HEK293 (cell line): ENCODE measurements at regions not wholly inside any gene's neighbourhood (a gene's known extent, or its start where the extent isn't known, plus 50 kb on each side); places are given as distances from the start of the nearest gene placed in this dataset.

Experiments used
- CTCF ChIA-PET: fragments of 350-600 bp; formaldehyde crosslinking; extraction: SDS; loops from one replicate; lab custom pipeline; 2021; ENCODE audit warnings: antibody characterized with exemption; lab: Yijun Ruan, JAX
- POLR2A ChIA-PET: fragments of 300-600 bp; formaldehyde crosslinking; extraction: SDS; loops from one replicate; lab custom pipeline; 2020; ENCODE audit warnings: antibody characterized with exemption, inconsistent platforms; lab: Yijun Ruan, JAX
- H3K27ac ChIP-seq: fragments of 200-500 bp; sonication (Bioruptor generic); 2 replicates; pipeline ENCODE4 v1.5.1; 2014; ENCODE audit warnings: low read depth, low read length, control low read depth, inconsistent platforms; ENCODE audit errors: extremely low read depth
- H3K36me3 ChIP-seq, 2 experiments: fragments of 200-500 bp in 1 of 2; sonication (Bioruptor generic) in 1 of 2; 1 replicate in 1 of 2; 2 replicates in 1 of 2; pipeline ENCODE4 v1.5.1; 2014 to 2017; ENCODE audit warnings: inconsistent platforms in 2 of 2, low read length in 2 of 2; ENCODE audit not compliant: control insufficient read depth in 2 of 2, insufficient read depth in 1 of 2
- H3K4me1 ChIP-seq: fragments of 200-500 bp; sonication (Bioruptor generic); 2 replicates; pipeline ENCODE4 v1.5.1; 2014; ENCODE audit warnings: mild to moderate bottlenecking, low read length, inconsistent platforms; ENCODE audit not compliant: control insufficient read depth, insufficient read depth
- H3K4me3 ChIP-seq: 2 replicates; pipeline ENCODE4 v1.5.1; 2011; ENCODE audit warnings: low read depth, mild to moderate bottlenecking, control low read depth, low read length, moderate library complexity
- H3K9me3 ChIP-seq: fragments of 200-500 bp; sonication (Bioruptor generic); 2 replicates; pipeline ENCODE4 v1.5.1; 2014; ENCODE audit warnings: low read depth, low read length, inconsistent platforms; ENCODE audit not compliant: control insufficient read depth, insufficient read depth
- BCL11A ChIP-seq: fragments of 450-650 bp; formaldehyde crosslinking; IDR thresholded peaks from 2 replicates; pipeline ENCODE4 v1.5.1; 2016; ENCODE audit warnings: low read depth, missing biosample characterization, missing genetic modification characterization
- BCL6B ChIP-seq: fragments of 450-650 bp; formaldehyde crosslinking; IDR thresholded peaks from 2 replicates; pipeline ENCODE4 v1.5.1; 2017; ENCODE audit warnings: missing biosample characterization, missing genetic modification characterization
- GLI2 ChIP-seq: fragments of 450-650 bp; formaldehyde crosslinking; IDR thresholded peaks from 2 replicates; pipeline ENCODE4; 2017; ENCODE audit warnings: missing biosample characterization, missing genetic modification characterization, low read depth, borderline replicate concordance
- MEIS1 ChIP-seq: sonication (generic); formaldehyde crosslinking; IDR thresholded peaks from 2 replicates; pipeline ENCODE4 v1.8.1; 2022; ENCODE audit warnings: missing genetic modification reagents, mild to moderate bottlenecking, borderline replicate concordance
- OVOL3 ChIP-seq: fragments of 450-650 bp; formaldehyde crosslinking; IDR thresholded peaks from 2 replicates; pipeline ENCODE4 v1.5.1; 2016; ENCODE audit warnings: missing biosample characterization, missing genetic modification characterization
- SP7 ChIP-seq: fragments of 450-650 bp; formaldehyde crosslinking; IDR thresholded peaks from 2 replicates; pipeline ENCODE4 v1.5.1; 2016; ENCODE audit warnings: missing biosample characterization, missing genetic modification characterization
- YY2 ChIP-seq: fragments of 450-650 bp; formaldehyde crosslinking; IDR thresholded peaks from 2 replicates; pipeline ENCODE4 v1.5.1; 2016; ENCODE audit warnings: missing biosample characterization, missing genetic modification characterization
- ZBTB7A ChIP-seq: fragments of 450-650 bp; formaldehyde crosslinking; IDR thresholded peaks from 2 replicates; pipeline ENCODE4 v1.5.1; 2016; ENCODE audit warnings: low read depth, missing biosample characterization, missing genetic modification characterization
- ZNF23 ChIP-seq: fragments of 450-650 bp; formaldehyde crosslinking; IDR thresholded peaks from 2 replicates; pipeline ENCODE4 v1.5.1; 2016; ENCODE audit warnings: missing biosample characterization, missing genetic modification characterization, borderline replicate concordance
- ZNF354C ChIP-seq: fragments of 450-650 bp; formaldehyde crosslinking; IDR thresholded peaks from 2 replicates; pipeline ENCODE4 v1.5.1; 2016; ENCODE audit warnings: missing biosample characterization, missing genetic modification characterization, low read depth, borderline replicate concordance
- ZNF510 ChIP-seq: fragments of 450-650 bp; formaldehyde crosslinking; IDR thresholded peaks from 2 replicates; pipeline ENCODE4 v1.5.1; 2018; ENCODE audit warnings: mild to moderate bottlenecking, missing genetic modification characterization, missing biosample characterization; ENCODE audit not compliant: insufficient replicate concordance
- ZNF530 ChIP-seq: fragments of 450-650 bp; formaldehyde crosslinking; IDR thresholded peaks from 2 replicates; pipeline ENCODE4 v1.5.1; 2016; ENCODE audit warnings: low read depth, missing biosample characterization, missing genetic modification characterization
- ZNF596 ChIP-seq: fragments of 450-650 bp; IDR thresholded peaks from 2 replicates; pipeline ENCODE4 v1.5.0; 2018; ENCODE audit warnings: missing biosample characterization, mild to moderate bottlenecking, missing genetic modification characterization, moderate library complexity
- ZSCAN23 ChIP-seq: fragments of 450-650 bp; formaldehyde crosslinking; IDR thresholded peaks from 2 replicates; pipeline ENCODE4 v1.5.1; 2016; ENCODE audit warnings: missing biosample characterization, missing genetic modification characterization

GRCh38 chr1:29525941-29526340 is 289.6 kb downstream of the PTPRU start:
- TF ChIP-seq ZNF596 (tag by site-specific recombination) (no peak), ZNF23 (tag by site-specific recombination) (no peak), BCL6B (tag by site-specific recombination) (no peak)
- Histone ChIP-seq H3K9me3 (no peaks in the 10 kb centered on the region), H3K27ac (no peak overlapping the region), H3K36me3 (no peaks in the 10 kb centered on the region), H3K4me1 (no peaks in the 10 kb centered on the region), H3K4me3 (no peak overlapping the region)
- POLR2A ChIA-PET = no interaction called here
- CTCF ChIA-PET = interaction anchor here (0.5 kb wide), 1 partner anchor 1130 kb away, joined by 3 read pairs; no protein-coding TSS in a partner anchor

- CTCF ChIA-PET = no interaction called here
- Histone ChIP-seq H3K4me3 (no peak overlapping the region), H3K36me3 (no peaks in the 10 kb centered on the region), H3K9me3 (no peaks in the 10 kb centered on the region), H3K4me1 (no peaks in the 10 kb centered on the region), H3K27ac (no peak overlapping the region)
- no peak for TF ChIP-seq ZSCAN23 (tag by site-specific recombination)
- POLR2A ChIA-PET = no interaction called here
These were observed 288.2 kb downstream of the PTPRU start for GRCh38 chr1:29524285-29525065.

GRCh38 chr1:29523576-29523975 is 287.3 kb downstream of the PTPRU start:
- no peaks in the 10 kb centered on the region for H3K9me3 ChIP-seq

DNA sequence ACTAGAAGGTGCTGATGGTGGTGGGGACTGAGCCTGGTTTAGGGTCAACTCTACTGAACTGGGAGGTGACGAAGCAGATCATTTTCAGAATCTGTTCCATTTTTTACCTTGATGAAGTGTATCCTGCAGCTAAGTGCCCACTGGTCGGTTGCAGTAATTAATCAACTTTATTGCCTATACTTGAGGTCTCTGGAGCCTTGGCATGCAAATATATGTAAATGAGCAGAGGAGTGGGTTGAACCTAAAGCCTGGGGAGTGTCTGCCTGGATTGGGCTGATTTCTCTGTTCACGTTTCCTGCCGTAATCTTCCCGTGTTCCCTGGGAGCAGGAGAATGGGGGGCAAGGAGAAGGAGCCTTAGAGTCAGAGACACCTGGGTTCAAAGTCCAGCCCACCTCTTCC is 286.8 kb downstream of the PTPRU start:
- Histone ChIP-seq H3K27ac (no peak overlapping the region), H3K4me3 (no peak overlapping the region), H3K36me3 (no peaks in the 10 kb centered on the region), H3K9me3 (no peaks in the 10 kb centered on the region), H3K4me1 (no peaks in the 10 kb centered on the region)
- POLR2A ChIA-PET = no interaction called here
- TF ChIP-seq OVOL3 = no peak
- TF ChIP-seq ZNF354C = no peak
- no peak for TF ChIP-seq GLI2 (tag by site-specific recombination)
- no peak for TF ChIP-seq BCL11A (tag by site-specific recombination)
- no peak for TF ChIP-seq ZBTB7A (tag by site-specific recombination)
- no peak for TF ChIP-seq ZNF510
- TF ChIP-seq ZNF530 (tag by site-specific recombination) = no peak
- no peak for TF ChIP-seq SP7
- no peak for TF ChIP-seq YY2 (tag by site-specific recombination)
- CTCF ChIA-PET = no interaction called here

More at GRCh38 chr1:29523576-29523975, 287.3 kb downstream of the PTPRU start:
- H3K27ac ChIP-seq = no peak overlapping the region
- H3K4me3 ChIP-seq = no peak overlapping the region
- CTCF ChIA-PET = no interaction called here
- POLR2A ChIA-PET = no interaction called here
- no peaks in the 10 kb centered on the region for H3K4me1 ChIP-seq
- no peak for TF ChIP-seq MEIS1
- no peaks in the 10 kb centered on the region for H3K36me3 ChIP-seq
